HG03159 (cell line): ENCODE measurements at regions not wholly inside any gene's neighbourhood (a gene's known extent, or its start where the extent isn't known, plus 50 kb on each side); places are given as distances from the start of the nearest gene placed in this dataset.
"Not testable (repeated sequence)": the region's sequence is repeated elsewhere in the genome, so short reads cannot be mapped to it uniquely, and the experiment has no call there.

Experiments
- ATAC-seq: cut with Tn5 transposase; IDR thresholded peaks from one replicate; pipeline ENCODE4 v1.9.1; 2021; ENCODE audit warnings: mild to moderate bottlenecking, moderate library complexity; ENCODE audit not compliant: unreplicated experiment

DNA sequence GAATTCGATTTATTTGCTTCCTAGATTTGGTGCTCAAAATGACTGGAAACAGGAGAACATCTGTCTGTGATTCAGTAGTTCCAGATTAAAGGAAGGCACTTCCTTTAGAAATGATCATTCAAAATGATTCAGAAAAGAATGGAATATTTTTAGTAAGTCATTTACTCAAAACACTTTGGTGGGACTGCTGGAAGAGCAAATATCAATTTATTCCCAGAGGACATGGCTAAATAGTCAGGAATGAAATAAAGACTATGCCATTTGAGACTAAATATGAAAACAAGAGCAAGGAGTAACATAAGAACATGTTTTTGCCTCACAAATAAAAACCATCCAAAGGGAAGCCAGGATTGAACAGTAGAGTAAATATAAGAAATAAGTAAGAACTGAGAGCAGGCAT is 138.6 kb upstream of the RASA1 start:
- no peak for ATAC-seq

DNA sequence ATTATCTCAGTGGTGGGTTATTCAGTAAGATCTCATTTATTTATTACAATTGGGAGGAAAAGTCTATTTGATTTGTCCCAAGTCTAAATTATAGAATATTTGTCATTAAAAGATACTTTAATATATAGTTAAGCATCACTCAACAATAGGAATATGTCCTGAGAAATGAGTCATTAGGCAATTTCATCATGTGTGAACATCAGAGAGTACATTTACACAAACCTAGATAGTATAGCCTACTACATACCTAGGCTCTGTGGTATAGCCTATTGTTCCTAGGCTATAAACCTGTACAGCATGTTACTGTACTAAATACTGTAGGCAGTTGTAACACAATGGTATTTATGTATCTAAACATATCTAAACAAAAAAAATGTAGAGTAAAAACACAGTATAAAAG is 135.0 kb upstream of the RASA1 start:
- no peak for ATAC-seq

DNA sequence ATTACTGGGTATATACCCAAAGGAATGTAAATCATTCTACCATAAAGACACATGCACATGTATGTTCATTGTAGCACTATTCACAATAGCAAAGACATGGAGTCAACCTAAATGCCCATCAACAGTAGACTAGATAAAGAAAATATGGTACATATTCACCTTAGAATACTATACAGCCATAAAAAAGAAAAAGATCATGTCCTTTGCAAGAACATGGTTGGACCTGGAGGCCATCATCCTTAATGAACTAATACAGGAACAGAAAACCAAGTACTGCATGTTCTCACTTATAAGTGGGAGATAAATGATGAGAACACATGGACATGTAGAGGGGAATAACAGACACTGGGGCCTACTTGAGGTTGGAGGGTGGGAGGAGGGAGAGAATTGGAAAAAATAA is 133.2 kb upstream of the RASA1 start:
- not testable (repeated sequence) for ATAC-seq

DNA sequence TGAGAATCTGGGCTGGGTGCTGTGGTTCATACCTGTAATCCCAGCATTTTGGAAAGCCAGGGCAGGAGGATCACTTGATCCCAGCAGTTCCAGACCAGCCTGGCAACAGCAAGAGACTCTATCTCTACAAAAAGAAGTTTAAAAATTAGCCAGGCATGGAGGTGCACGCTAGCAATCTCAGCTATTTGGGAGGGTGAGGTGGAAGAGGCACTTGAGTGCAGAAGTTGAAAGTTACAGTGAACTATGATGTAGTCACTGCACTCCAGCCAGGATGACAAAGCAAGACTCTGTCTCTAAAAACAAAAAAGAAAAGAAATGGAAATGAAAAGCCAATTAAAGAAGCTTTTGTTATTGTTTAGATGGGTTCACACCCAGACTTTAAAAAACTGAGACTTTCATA is 131.6 kb upstream of the RASA1 start:
- no peak for ATAC-seq

DNA sequence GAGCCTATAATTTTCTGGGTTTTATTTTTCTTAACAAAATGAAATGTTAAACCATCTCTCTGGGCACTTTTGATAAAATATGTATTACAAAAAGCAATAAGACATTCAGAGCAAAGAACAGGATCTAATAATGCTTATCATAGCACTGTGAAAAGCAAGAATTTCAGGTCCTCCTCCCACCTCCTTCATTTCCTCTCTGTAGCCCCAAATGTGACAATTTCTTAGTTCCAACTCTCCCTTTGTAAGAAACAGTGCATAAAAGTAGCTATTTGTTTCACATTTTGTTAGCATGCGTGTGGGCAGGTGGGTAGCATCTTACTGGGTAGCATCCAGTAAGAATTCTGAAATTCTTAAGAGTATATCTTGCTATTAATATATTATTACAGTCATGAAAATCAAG is 130.9 kb upstream of the RASA1 start:
- ATAC-seq, result no peak

- no peak for ATAC-seq
Measured at GRCh38 chr5:87137283-87137682, 130.4 kb upstream of the RASA1 start.

DNA sequence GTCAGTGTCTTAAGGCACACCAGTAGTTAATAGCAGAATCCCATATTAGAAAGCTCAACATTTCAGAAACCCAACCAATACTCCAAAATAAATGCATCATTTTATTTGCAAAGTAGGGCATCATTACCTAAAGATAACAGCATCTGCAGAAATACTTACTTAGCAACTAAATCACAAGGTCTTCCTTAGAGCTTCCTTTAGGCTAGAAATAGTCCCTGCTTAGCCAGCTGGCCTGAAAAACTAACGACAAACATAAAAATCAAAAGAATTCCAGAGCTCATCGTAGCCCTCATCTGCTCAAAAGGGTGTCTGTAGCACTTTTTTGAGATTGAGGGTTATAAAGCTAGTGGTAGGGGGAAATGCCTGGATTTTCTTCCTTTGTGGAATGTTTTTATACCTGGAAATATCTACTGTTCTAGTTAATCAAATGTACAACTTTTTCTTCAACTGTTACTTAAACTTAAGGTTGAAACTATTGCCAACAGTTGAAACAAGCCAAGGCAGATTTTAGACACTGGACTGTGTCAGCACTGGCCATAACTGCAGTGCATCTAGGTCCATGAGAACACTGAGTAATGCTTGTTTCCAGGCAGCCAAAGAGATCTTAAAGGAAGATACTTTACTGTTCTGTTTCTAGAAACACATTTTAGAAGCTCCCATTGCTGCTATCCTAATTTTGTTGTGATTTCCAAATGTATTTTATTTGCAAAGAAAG is 129.4 kb upstream of the RASA1 start:
- ATAC-seq, result no peak

DNA sequence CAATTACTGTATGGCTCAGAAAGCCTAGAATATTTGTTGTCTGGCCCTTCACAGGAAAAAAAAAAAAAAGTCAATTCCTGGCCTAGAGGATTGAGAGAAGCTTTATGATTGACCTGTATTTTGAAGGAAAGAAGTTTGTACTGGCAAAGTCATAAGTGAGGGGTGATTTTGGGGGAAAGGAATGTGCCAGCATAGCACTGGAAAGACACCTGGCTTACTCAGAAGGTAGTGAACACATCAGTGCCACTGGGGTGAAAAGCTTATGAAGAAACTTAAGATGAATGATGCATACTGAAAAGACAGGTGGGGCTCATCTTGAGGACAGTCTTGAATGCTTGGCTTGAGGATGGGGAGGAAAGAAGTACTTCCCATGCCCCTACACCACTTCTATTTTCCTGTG is 127.9 kb upstream of the RASA1 start:
- ATAC-seq, result no peak

DNA sequence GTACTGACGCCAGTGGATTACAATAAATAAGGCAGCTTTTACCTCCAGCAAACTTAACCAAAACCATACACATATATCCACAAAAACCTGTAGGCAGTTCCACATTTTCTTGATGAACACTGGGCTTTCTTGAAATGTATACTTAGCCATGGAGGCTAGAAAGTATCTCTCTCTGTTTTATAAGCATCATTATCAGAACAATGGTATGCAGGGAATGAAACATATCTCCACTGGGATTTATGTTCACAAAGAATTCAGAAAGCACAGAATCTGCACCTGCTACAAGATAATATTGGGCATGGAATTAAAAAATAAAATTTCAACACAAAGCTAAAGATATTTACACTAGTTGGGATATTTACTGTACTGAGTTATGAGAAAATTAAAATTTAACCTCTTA is 126.1 kb upstream of the RASA1 start:
- no peak for ATAC-seq

- ATAC-seq, result not testable (repeated sequence)
Measured at GRCh38 chr5:87145853-87146252, 121.8 kb upstream of the RASA1 start.

GRCh38 chr5:87147441-87147840 is 120.2 kb upstream of the RASA1 start:
- no peak for ATAC-seq

GRCh38 chr5:87150630-87151029 is 117.1 kb upstream of the RASA1 start:
- no peak for ATAC-seq

DNA sequence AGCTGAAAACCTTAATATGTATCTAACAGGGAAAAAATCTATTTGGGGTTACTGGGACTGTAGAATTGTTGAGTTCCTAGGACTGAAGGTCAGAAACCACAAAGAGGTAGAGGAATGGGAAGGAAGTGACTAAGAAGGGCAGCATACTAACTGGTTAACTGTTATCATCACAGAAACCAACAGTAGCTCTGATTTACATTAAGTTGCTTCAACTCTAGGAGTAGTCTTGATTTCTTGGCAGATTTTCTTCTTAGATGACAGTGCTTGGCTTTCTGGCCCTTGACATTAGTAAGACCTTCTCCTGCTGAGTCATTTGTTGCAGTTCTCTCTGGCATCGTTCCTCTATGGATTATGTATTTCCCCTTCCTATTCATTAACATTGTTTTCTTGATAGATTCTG is 116.1 kb upstream of the RASA1 start:
- ATAC-seq, result peak; percentile 64

- ATAC-seq, result no peak
Measured at GRCh38 chr5:87152886-87153285, 114.8 kb upstream of the RASA1 start.

DNA sequence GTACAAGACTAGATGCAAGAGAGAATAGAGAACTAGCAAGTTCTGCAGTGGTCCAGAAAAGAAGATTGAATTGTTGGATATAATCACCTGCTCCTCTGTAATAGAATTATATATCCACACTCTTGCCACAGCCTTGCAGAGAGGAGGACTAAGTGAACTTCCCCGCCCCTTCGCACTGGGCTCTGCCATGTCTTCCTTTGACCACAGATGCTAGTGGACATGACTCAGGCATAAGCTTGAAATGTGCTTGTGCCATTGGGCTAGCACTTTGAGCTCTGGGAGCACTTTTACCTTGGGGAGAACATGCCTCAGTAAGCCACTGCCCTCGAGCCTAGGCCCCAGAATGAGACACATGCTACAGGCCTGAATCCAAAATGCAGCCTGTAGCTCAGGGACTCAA is 113.5 kb upstream of the RASA1 start:
- ATAC-seq, result no peak

GRCh38 chr5:87155106-87155505 is 112.6 kb upstream of the RASA1 start:
- ATAC-seq, result no peak

DNA sequence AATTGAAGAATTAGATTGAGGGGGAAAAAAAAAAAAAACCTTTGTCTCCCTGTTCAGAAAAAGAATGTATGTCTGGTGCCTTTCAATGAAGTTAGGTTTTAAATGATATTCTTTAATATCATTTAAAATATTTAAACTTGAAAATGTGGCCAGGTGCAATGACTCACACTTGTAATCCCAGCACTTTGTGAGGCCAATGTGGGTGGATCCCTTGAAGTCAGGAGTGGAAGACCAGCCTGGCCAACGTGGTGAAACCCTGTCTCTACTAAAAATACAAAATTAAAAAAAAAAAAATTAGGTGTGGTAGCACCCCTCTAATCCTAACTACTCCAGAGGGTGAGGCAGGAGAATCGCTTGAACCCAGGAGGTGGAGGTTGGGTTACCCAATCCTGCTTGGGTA is 111.1 kb upstream of the RASA1 start:
- no peak for ATAC-seq

GRCh38 chr5:87164409-87164808 is 103.3 kb upstream of the RASA1 start:
- ATAC-seq, result no peak

- no peak for ATAC-seq
Measured at GRCh38 chr5:87169300-87169991, 98.2 kb upstream of the RASA1 start.

GRCh38 chr5:87170799-87171198 is 96.9 kb upstream of the RASA1 start:
- ATAC-seq, result no peak

DNA sequence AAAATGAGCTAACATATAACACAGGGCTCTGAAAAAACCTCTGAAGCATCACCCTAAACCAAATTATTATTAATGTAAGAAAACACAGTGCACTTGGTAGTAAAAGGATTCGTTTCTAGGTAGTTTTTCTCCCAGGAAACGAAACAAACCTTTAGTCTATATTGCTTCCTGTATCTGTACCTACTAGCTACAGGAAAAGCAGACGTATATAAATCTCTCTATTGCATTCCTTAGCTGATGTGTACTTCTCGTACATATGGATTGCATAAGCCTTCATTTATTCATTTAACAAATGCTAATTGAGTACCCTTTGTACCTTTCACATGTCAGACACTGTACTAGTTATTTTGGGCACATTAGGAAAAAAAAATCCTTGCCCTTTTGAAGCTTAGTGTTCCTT is 85.0 kb upstream of the RASA1 start:
- ATAC-seq, result no peak

DNA sequence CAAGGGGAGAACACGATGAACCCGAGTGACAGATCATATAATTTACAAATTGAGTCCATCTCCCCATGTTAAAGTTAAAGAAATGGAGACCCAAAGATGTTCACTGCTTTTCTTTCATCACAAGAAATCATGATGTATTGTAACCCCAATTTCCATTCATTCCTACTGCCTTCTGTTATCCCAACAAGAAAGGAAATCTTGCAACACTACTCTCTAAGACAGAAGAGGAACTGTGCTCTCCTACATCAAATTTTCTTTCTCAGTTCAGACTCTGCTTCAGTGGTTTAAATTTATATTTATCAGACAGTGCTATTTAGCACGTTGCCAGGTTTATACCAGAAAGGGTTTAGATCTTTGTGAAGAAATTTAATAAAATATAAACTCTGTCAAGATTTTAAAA is 83.8 kb upstream of the RASA1 start:
- ATAC-seq, result no peak

- no peak for ATAC-seq
Measured at GRCh38 chr5:87184605-87185004, 83.1 kb upstream of the RASA1 start.
